IMR-90 (cell line): ENCODE measurements at regions not wholly inside any gene's neighbourhood (a gene's known extent, or its start where the extent isn't known, plus 50 kb on each side); places are given as distances from the start of the nearest gene placed in this dataset.
A peak's percentile ranks its signal among the peaks of the same experiment; 100 is the strongest.

Source experiments
- ATAC-seq: fragments of 200-7000 bp; cut with Tn5 transposase; 2 replicates; pipeline ENCODE4 v1.9.1; 2020; ENCODE audit warnings: low read depth, mild to moderate bottlenecking, moderate library complexity
- BruUV-seq: library from RNA; stranded (reverse); fragments of 400-500 nt; replicated peaks from 2 replicates; lab custom pipeline; 2021; lab: Mats Ljungman, UMichigan
- CTCF ChIA-PET: fragments of 300-600 bp; formaldehyde crosslinking; extraction: SDS; loops from one replicate; lab custom pipeline; 2021; ENCODE audit warnings: antibody characterized with exemption; lab: Yijun Ruan, JAX
- POLR2A ChIA-PET: fragments of 300-600 bp; sonication (Branson Sonifier 250); formaldehyde crosslinking; loops from one replicate; lab custom pipeline; 2022; ENCODE audit warnings: antibody characterized with exemption; ENCODE audit not compliant: unreplicated experiment; lab: Charles Lee
- DNase-seq: peaks from one replicate; pipeline ENCODE4 v3.0.0; 2013
- H2AFZ ChIP-seq: replicated peaks from 2 replicates; pipeline ENCODE3; 2013; ENCODE audit warnings: low read length, mild to moderate bottlenecking; ENCODE audit not compliant: poor library complexity
- H2AK5ac ChIP-seq: 2 replicates; pipeline ENCODE4 v1.6.1; 2013; ENCODE audit warnings: low read depth, low read length, inconsistent platforms
- H2AK9ac ChIP-seq: replicated peaks from 2 replicates; pipeline ENCODE3; 2013; ENCODE audit warnings: mild to moderate bottlenecking, low read depth, low read length, moderate library complexity; ENCODE audit not compliant: poor library complexity
- H2BK120ac ChIP-seq: 2 replicates; pipeline ENCODE4 v1.6.1; 2013; ENCODE audit warnings: low read depth, low read length, inconsistent platforms
- H2BK15ac ChIP-seq: 3 replicates; pipeline ENCODE4 v1.6.1; 2013; ENCODE audit warnings: low read depth, low read length, inconsistent platforms
- H2BK20ac ChIP-seq: 2 replicates; pipeline ENCODE4 v1.6.1; 2013; ENCODE audit warnings: low read depth, mild to moderate bottlenecking, inconsistent platforms, low read length, moderate library complexity
- H2BK5ac ChIP-seq: 2 replicates; pipeline ENCODE4 v1.6.1; 2013; ENCODE audit warnings: mild to moderate bottlenecking, low read depth, low read length, inconsistent platforms; ENCODE audit not compliant: poor library complexity, severe bottlenecking
- H3K14ac ChIP-seq: replicated peaks from 2 replicates; pipeline ENCODE4 v1.6.1; 2013; ENCODE audit warnings: low read depth, low read length, inconsistent platforms
- H3K18ac ChIP-seq: 2 replicates; pipeline ENCODE4 v1.6.1; 2013; ENCODE audit warnings: low read depth, low read length, control low read depth
- H3K23ac ChIP-seq: 2 replicates; pipeline ENCODE4 v1.6.1; 2013; ENCODE audit warnings: low read depth, low read length, inconsistent platforms
- H3K27ac ChIP-seq: 2 replicates; pipeline ENCODE4 v1.5.1; 2013; ENCODE audit warnings: mild to moderate bottlenecking, control low read depth, low read length; ENCODE audit not compliant: insufficient read depth
- H3K27me3 ChIP-seq: 2 replicates; pipeline ENCODE4 v1.6.1; 2013; ENCODE audit warnings: low read length; ENCODE audit not compliant: control insufficient read depth, insufficient read depth
- H3K36me3 ChIP-seq: 2 replicates; pipeline ENCODE4 v1.6.1; 2013; ENCODE audit warnings: low read length, mixed read lengths; ENCODE audit not compliant: control insufficient read depth, insufficient read depth
- H3K4ac ChIP-seq: 2 replicates; pipeline ENCODE4 v1.6.1; 2013; ENCODE audit warnings: low read depth, low read length, inconsistent platforms
- H3K4me1 ChIP-seq: 2 replicates; pipeline ENCODE4 v1.6.1; 2013; ENCODE audit warnings: low read length, mixed read lengths; ENCODE audit not compliant: control insufficient read depth, insufficient read depth
- H3K4me2 ChIP-seq: 2 replicates; pipeline ENCODE4 v1.6.1; 2013; ENCODE audit warnings: low read depth, mild to moderate bottlenecking, control low read depth, low read length, moderate library complexity
- H3K4me3 ChIP-seq: 2 replicates; pipeline ENCODE4 v1.5.1; 2013; ENCODE audit warnings: low read depth, mild to moderate bottlenecking, control low read depth, low read length, moderate library complexity; ENCODE audit not compliant: insufficient read depth
- H3K56ac ChIP-seq: 2 replicates; pipeline ENCODE4 v1.6.1; 2013; ENCODE audit warnings: low read length, inconsistent platforms; ENCODE audit not compliant: insufficient read depth; ENCODE audit errors: extremely low read depth
- H3K79me1 ChIP-seq, 2 experiments: 2 replicates each; pipeline ENCODE4 v1.6.1; 2013; ENCODE audit warnings: low read length in 2 of 2, inconsistent platforms in 1 of 2, low read depth in 1 of 2
- H3K9ac ChIP-seq: 2 replicates; pipeline ENCODE4 v1.6.1; 2013; ENCODE audit warnings: low read depth, low read length, control low read depth
- H3K9me1 ChIP-seq: 2 replicates; pipeline ENCODE4 v1.6.1; 2013; ENCODE audit warnings: low read length, inconsistent platforms; ENCODE audit not compliant: insufficient read depth
- H3K9me3 ChIP-seq: 2 replicates; pipeline ENCODE4 v1.6.1; 2013; ENCODE audit warnings: low read length; ENCODE audit not compliant: control insufficient read depth, insufficient read depth
- H4K20me1 ChIP-seq: 2 replicates; pipeline ENCODE4 v1.6.1; 2013; ENCODE audit warnings: low read length, inconsistent platforms; ENCODE audit not compliant: insufficient read depth
- H4K5ac ChIP-seq: 2 replicates; pipeline ENCODE4 v1.6.1; 2013; ENCODE audit warnings: mild to moderate bottlenecking, low read depth, low read length, control low read depth
- H4K8ac ChIP-seq, 2 experiments: 2 replicates each; pipeline ENCODE4 v1.6.1; 2013; ENCODE audit warnings: low read depth in 2 of 2, low read length in 2 of 2, control low read depth in 1 of 2, inconsistent platforms in 1 of 2
- H4K91ac ChIP-seq: 2 replicates; pipeline ENCODE4 v1.6.1; 2013; ENCODE audit warnings: low read depth, low read length, inconsistent platforms; ENCODE audit not compliant: insufficient read depth
- CEBPB ChIP-seq: IDR thresholded peaks from 2 replicates; pipeline ENCODE4 v1.6.1; 2012; ENCODE audit warnings: low read depth, low read length, improper control_type of control experiment
- FOS ChIP-seq: fragments of 150-350 bp; IDR thresholded peaks from 2 replicates; pipeline ENCODE4 v1.6.1; 2016; ENCODE audit warnings: low read depth, low read length
- MAFK ChIP-seq: IDR thresholded peaks from 2 replicates; pipeline ENCODE4 v1.6.1; 2012; ENCODE audit warnings: low read depth, low read length, improper control_type of control experiment
- RCOR1 ChIP-seq: IDR thresholded peaks from 2 replicates; pipeline ENCODE4 v1.6.1; 2012; ENCODE audit warnings: mild to moderate bottlenecking, low read length, improper control_type of control experiment; ENCODE audit not compliant: insufficient replicate concordance
- USF2 ChIP-seq: fragments of 150-350 bp; IDR thresholded peaks from 2 replicates; pipeline ENCODE4 v1.6.1; 2017; ENCODE audit warnings: mild to moderate bottlenecking, antibody characterized with exemption, low read length, low read depth
- WGBS, 2 experiments: methylation state at CpG; one replicate each; pipeline versions ENCODE4 v1.1.5 to v1.1.7; 2013; ENCODE audit warnings: missing lambda C conversion rate in 2 of 2; ENCODE audit not compliant: insufficient read length in 1 of 2; ENCODE audit errors: extremely low coverage in 2 of 2; 5-methylcytosine and 5-hydroxymethylcytosine counted together
- dilution Hi-C: fragments of 300-500 bp; cut with HindIII; formaldehyde crosslinking; loops from one replicate; pipeline ENCODE4 v1.14.3; 2018; ENCODE audit warnings: low sequenced_read_pairs; ENCODE audit not compliant: unreplicated experiment
- in situ Hi-C: fragments of 300-500 bp; cut with MboI; formaldehyde crosslinking; loops from 3 replicates; pipeline ENCODE4 v1.14.3; 2019; ENCODE audit warnings: low sequenced_read_pairs, inconsistent platforms, mixed read lengths
- intact Hi-C: fragments of 100-400 bp; cut with micrococcal nuclease; formaldehyde crosslinking; loops from 2 replicates; pipeline ENCODE4 v1.10.0; 2022

DNA sequence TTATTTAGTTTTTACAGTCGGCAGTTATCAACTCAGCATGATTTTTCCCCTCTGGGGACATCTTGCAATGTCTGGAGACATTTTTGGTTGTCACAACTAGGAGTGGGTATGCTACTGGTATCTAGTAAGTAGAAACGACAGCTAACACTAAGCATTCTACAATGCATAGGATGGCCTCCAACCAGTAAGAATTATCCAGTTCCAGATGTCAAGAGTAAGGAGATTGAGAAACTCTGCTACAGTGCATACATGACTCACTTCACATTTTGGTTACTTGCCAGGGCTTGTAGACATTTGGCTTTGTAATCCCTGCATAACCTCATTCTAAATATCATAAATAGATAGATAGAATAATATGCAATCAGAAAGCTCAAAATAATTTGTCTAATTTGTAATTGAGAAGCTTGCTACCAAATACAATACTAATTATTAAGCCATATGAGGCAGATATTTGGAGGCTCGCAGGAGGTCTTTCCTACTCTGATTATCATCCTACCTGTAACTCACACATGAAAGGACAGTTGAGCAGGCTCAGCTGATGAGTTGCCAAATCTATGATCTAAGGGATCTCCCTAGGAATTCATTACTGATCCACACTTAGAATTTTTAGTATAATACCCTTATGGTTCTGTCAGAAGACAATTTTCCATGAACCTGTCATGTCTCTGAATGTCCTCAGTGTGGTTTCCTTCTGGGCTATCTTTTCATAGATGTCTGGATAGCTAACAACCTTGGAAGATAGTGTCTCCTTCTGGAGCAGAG lies 346.9 kb upstream of the TLE4 start:
- CTCF ChIA-PET: interaction anchor here (0.6 to 1.0 kb wide), 2 partner anchors 10 to 123 kb away, joined by 3 read pairs; no protein-coding TSS in a partner anchor

More for the DNA sequence above, 346.9 kb upstream of the TLE4 start:
- Histone ChIP-seq H3K9me3 (0 out of 2 replicates have a peak, but pooled peaks cover 1% of the 10 kb centered on the region), H3K4me1 (no peaks in the 10 kb centered on the region; the same call in 1 of the 2 replicates), H3K9me1 (no peaks in the 10 kb centered on the region), H3K79me1 (no peaks in the 10 kb centered on the region), H2AK9ac (no peak overlapping the region), H3K4ac (no peak overlapping the region; the same call in 1 of the 2 replicates), H3K23ac (no peak overlapping the region), H3K9ac (no peak overlapping the region), H2BK20ac (peak overlapping the region; percentile 6; the same call in 1 of the 2 replicates), H2BK15ac (no peak overlapping the region; the same call in 2 of the 3 replicates), H2BK120ac (0 out of 2 replicates have a peak overlapping the region, but pooled peaks have one; percentile 30), H3K14ac (no peak overlapping the region), H3K27ac (no peak overlapping the region), H4K91ac (no peak overlapping the region), H2AK5ac (no peak overlapping the region), H3K4me2 (no peak overlapping the region), H4K5ac (no peak overlapping the region), H3K18ac (peak overlapping the region; percentile 69; the same call in 1 of the 2 replicates), H3K27me3 (no peaks in the 10 kb centered on the region), H3K4me3 (no peak overlapping the region), H3K36me3 (no peaks in the 10 kb centered on the region), H4K20me1 (no peaks in the 10 kb centered on the region), H4K8ac (no peak overlapping the region), H3K56ac (no peak overlapping the region), H2AFZ (no peak overlapping the region), H2BK5ac (peak overlapping the region; percentile 71)
- intact Hi-C loops: no loop called here
- BruUV-seq: no TSS peak
- TF ChIP-seq RCOR1 (no peak), FOS (peak; percentile 72; the same call in 1 of the 2 replicates), USF2 (no peak), MAFK (no peak), CEBPB (peak; percentile 94)
- WGBS, 2 experiments: no CpG with 5 or more reads among the region's 3 CpGs
- in situ Hi-C loops: no loop called here
- POLR2A ChIA-PET: no interaction called here
- DNase-seq: peak; percentile 96
- peak; percentile 71 for ATAC-seq
- dilution Hi-C loops: no loop called here
